ENCODE measurements at regions not wholly inside any gene's neighbourhood (a gene's known extent, or its start where the extent isn't known, plus 50 kb on each side); places are given as distances from the start of the nearest gene placed in this dataset.
"Not testable (repeated sequence)": the region's sequence is repeated elsewhere in the genome, so short reads cannot be mapped to it uniquely, and the experiment has no call there.

DNA sequence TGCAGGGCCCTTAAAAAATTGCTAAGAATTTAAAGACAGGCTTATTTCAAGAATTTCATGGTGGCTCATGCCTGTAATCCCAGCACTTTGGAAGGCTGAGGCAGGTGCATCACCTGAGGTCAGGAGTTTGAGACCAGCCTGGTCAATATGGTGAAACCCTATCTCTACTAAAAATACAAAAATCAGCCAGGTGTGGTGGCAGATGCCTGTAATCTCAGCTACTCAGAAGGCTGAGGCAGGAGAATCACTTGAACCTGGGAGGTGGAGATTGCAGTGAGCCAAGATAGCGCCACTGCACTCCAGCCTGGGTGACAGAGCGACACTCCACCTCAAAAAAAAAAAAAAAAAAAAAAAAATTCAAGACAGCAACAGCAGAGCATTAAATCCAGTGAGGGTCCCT lies 153.3 kb downstream of the MYLK4 start:
- not testable (repeated sequence) for TF ChIP-seq EZH2 (IDR thresholded peaks at IDR 0.05); POLR2AphosphoS5 (IDR thresholded peaks at IDR 0.05; ENCODE audit: borderline replicate concordance, low read depth, low read length)
